ENCODE measurements at regions not wholly inside any gene's neighbourhood (a gene's known extent, or its start where the extent isn't known, plus 50 kb on each side); places are given as distances from the start of the nearest gene placed in this dataset.

GRCh38 chr12:17459214-17459613 lies 630.8 kb downstream of the RERGL start:
- Mint-ChIP-seq H3K36me3 (ENCODE audit: insufficient read depth, unreplicated experiment) (no peaks in the 10 kb centered on the region), H3K9me3 (ENCODE audit: unreplicated experiment) (no peaks in the 10 kb centered on the region), H3K4me1 (ENCODE audit: insufficient read depth, unreplicated experiment) (no peaks in the 10 kb centered on the region), H3K27me3 (ENCODE audit: insufficient read depth, unreplicated experiment) (no peaks in the 10 kb centered on the region), H3K4me3 (ENCODE audit: unreplicated experiment) (no peak overlapping the region), H3K27ac (ENCODE audit: low read depth, unreplicated experiment) (no peak overlapping the region)
- intact Hi-C loops (cut with micrococcal nuclease) = no loop called here
- no peak for TF ChIP-seq CTCF (IDR thresholded peaks at IDR 0.05; ENCODE audit: unreplicated experiment)
- BruUV-seq (replicated peaks) = no TSS peak
- DNase-seq (ENCODE audit: unreplicated experiment) = no peak
- CTCF ChIA-PET = interaction anchor here (0.6 kb wide), 1 partner anchor 56 kb away, joined by 3 read pairs; no protein-coding TSS in a partner anchor
- POLR2A ChIA-PET = interaction anchor here (0.7 kb wide), 2 partner anchors 48 to 85 kb away, joined by 3 to 6 read pairs; no protein-coding TSS in a partner anchor

GRCh38 chr12:17456486-17456885 lies 633.5 kb downstream of the RERGL start:
- Mint-ChIP-seq H3K4me3 (ENCODE audit: unreplicated experiment) (no peak overlapping the region), H3K4me1 (ENCODE audit: insufficient read depth, unreplicated experiment) (no peaks in the 10 kb centered on the region), H3K36me3 (ENCODE audit: insufficient read depth, unreplicated experiment) (no peaks in the 10 kb centered on the region), H3K27ac (ENCODE audit: low read depth, unreplicated experiment) (no peak overlapping the region), H3K27me3 (ENCODE audit: insufficient read depth, unreplicated experiment) (peaks cover 8% of the 10 kb centered on the region), H3K9me3 (ENCODE audit: unreplicated experiment) (no peaks in the 10 kb centered on the region)
- intact Hi-C loops (cut with micrococcal nuclease) = no loop called here
- TF ChIP-seq CTCF (IDR thresholded peaks at IDR 0.05; ENCODE audit: unreplicated experiment) = no peak
- ChIA-PET POLR2A (interaction anchor here (0.6 kb wide), 2 partner anchors 135 to 866 kb away, joined by 3 read pairs; no protein-coding TSS in a partner anchor), CTCF (interaction anchor here (0.6 kb wide), 1 partner anchor 185 kb away, joined by 3 read pairs; no protein-coding TSS in a partner anchor)
- DNase-seq (ENCODE audit: unreplicated experiment) = no peak
- BruUV-seq (replicated peaks) = no TSS peak

- no peaks in the 10 kb centered on the region for H3K36me3 Mint-ChIP-seq (ENCODE audit: insufficient read depth, unreplicated experiment)
- H3K27ac Mint-ChIP-seq (ENCODE audit: low read depth, unreplicated experiment) = no peak overlapping the region
- no peaks in the 10 kb centered on the region for H3K27me3 Mint-ChIP-seq (ENCODE audit: insufficient read depth, unreplicated experiment)
- H3K9me3 Mint-ChIP-seq (ENCODE audit: unreplicated experiment) = peaks cover 12% of the 10 kb centered on the region
- intact Hi-C loops (cut with micrococcal nuclease) = no loop called here
- no peak overlapping the region for H3K4me3 Mint-ChIP-seq (ENCODE audit: unreplicated experiment)
- no peak for DNase-seq (ENCODE audit: unreplicated experiment)
- no peaks in the 10 kb centered on the region for H3K4me1 Mint-ChIP-seq (ENCODE audit: insufficient read depth, unreplicated experiment)
- BruUV-seq (replicated peaks) = no TSS peak
- ChIA-PET CTCF (no interaction called here), POLR2A (no interaction called here)
- TF ChIP-seq CTCF (IDR thresholded peaks at IDR 0.05; ENCODE audit: unreplicated experiment) = no peak
These were observed 651.9 kb downstream of the RERGL start for GRCh38 chr12:17438141-17438540.

GRCh38 chr12:17416748-17417147 lies 673.2 kb downstream of the RERGL start:
- intact Hi-C loops (cut with micrococcal nuclease) = no loop called here
- H3K27me3 Mint-ChIP-seq (ENCODE audit: insufficient read depth, unreplicated experiment) = no peaks in the 10 kb centered on the region
- BruUV-seq (replicated peaks) = no TSS peak
- no peak overlapping the region for H3K27ac Mint-ChIP-seq (ENCODE audit: low read depth, unreplicated experiment)
- TF ChIP-seq CTCF (IDR thresholded peaks at IDR 0.05; ENCODE audit: unreplicated experiment) = no peak
- H3K4me3 Mint-ChIP-seq (ENCODE audit: unreplicated experiment) = no peak overlapping the region
- no peaks in the 10 kb centered on the region for H3K4me1 Mint-ChIP-seq (ENCODE audit: insufficient read depth, unreplicated experiment)
- ChIA-PET CTCF (no interaction called here), POLR2A (no interaction called here)
- H3K36me3 Mint-ChIP-seq (ENCODE audit: insufficient read depth, unreplicated experiment) = no peaks in the 10 kb centered on the region
- no peaks in the 10 kb centered on the region for H3K9me3 Mint-ChIP-seq (ENCODE audit: unreplicated experiment)
- no peak for DNase-seq (ENCODE audit: unreplicated experiment)
